ENCODE measurements at regions not wholly inside any gene's neighbourhood (a gene's known extent, or its start where the extent isn't known, plus 50 kb on each side); places are given as distances from the start of the nearest gene placed in this dataset.

DNA sequence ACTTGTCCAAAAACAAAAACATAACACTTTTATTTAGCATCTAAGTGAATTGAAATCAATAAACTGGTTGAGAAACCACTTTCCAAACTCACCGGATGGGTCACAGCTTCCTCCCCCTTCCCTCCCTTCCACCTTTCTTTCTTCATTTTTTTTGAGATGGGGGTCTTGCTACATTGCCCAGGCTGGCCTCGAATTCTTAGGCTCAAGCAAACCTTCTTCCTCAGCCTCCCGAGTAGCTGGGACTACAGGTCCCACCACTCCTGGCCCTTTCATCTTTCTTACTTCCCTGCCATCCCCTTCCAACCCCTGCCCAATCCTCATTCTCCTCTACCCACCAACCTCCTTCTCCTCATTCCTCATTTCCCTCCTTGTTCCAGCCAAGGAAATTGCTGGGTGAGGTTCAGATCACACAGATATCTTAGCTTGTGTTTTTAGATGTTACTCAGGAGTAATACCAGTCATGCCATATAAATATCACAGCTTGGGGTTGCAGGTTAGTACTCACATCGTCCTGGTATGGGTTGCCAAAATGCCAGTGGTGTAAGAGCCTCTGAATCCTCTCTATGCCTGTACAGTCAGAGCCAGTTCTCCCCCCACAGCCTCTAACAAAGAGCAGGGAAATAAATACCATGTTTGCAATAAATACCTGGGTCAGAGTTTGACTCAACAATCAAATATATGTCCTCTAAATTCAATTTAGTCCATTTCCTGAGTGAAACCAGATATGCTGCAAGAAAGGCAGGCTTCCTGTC, 132.7 kb upstream of the NDUFV2 start:
- intact Hi-C loops (cut with DNase I), result no loop called here
- DNase-seq (no peak), ATAC-seq (no peak)
- H3K27ac ChIP-seq, result no peak overlapping the region
- TF ChIP-seq, protein P1, sequence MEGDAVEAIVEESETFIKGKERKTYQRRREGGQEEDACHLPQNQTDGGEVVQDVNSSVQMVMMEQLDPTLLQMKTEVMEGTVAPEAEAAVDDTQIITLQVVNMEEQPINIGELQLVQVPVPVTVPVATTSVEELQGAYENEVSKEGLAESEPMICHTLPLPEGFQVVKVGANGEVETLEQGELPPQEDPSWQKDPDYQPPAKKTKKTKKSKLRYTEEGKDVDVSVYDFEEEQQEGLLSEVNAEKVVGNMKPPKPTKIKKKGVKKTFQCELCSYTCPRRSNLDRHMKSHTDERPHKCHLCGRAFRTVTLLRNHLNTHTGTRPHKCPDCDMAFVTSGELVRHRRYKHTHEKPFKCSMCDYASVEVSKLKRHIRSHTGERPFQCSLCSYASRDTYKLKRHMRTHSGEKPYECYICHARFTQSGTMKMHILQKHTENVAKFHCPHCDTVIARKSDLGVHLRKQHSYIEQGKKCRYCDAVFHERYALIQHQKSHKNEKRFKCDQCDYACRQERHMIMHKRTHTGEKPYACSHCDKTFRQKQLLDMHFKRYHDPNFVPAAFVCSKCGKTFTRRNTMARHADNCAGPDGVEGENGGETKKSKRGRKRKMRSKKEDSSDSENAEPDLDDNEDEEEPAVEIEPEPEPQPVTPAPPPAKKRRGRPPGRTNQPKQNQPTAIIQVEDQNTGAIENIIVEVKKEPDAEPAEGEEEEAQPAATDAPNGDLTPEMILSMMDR (IDR thresholded peaks at IDR 0.05), result no peak
- no peaks in the 10 kb centered on the region for H3K36me3 ChIP-seq
- H3K9me3 ChIP-seq, result peaks cover 0 to 5% of the 10 kb centered on the region in 2 donors
- H3K4me3 ChIP-seq, result no peak overlapping the region
- H3K4me1 ChIP-seq, result no peaks in the 10 kb centered on the region
- H3K27me3 ChIP-seq, result no peaks in the 10 kb centered on the region

DNA sequence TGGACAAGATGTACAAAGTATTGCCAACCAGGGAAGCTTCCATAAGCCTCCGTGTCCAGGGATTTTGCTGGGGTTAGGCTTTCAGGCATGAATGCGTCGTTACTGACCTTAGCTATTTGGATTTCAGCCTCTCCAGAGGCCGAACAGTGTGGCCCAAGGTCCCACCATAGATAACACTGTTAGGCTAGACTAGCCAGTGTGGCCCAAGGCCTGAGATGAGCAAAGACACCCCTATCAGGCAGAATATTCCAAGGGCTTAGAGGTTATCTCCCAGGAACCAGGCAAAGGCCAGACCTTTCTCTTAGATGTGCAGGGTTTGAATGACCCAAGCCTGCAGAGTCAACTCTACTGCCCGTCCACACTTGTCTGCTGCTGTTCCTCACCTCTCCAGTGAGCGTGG, 131.7 kb upstream of the NDUFV2 start:
- DNase-seq (no peak), ATAC-seq (no peak)
- Histone ChIP-seq H3K9me3 (peaks cover 0 to 5% of the 10 kb centered on the region in 2 donors), H3K4me1 (no peaks in the 10 kb centered on the region), H3K27ac (no peak overlapping the region), H3K4me3 (no peak overlapping the region), H3K36me3 (no peaks in the 10 kb centered on the region), H3K27me3 (no peaks in the 10 kb centered on the region)
- TF ChIP-seq, protein P1 (IDR thresholded peaks at IDR 0.05), result no peak
- intact Hi-C loops (cut with DNase I), result no loop called here

DNA sequence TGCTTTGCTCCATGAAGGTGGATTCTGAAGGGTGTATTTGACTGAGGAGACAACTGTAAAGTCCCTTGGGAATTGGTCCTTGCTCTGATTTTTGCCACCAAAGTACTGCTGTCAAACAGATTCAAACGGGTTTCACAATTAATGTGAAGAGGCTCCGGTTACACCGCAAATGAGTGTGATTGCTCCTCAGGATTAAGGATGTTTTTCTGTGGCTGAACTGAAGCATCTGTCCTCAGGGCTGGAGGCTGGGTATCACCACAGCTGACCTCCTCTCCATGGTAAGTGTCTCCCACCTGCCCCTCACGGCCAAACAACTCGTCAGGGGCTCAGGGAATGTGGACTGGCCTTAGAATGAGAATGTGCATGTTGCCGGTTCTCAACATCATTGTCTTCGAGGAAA, 130.4 kb upstream of the NDUFV2 start:
- no peaks in the 10 kb centered on the region for H3K27me3 ChIP-seq
- DNase-seq (no peak), ATAC-seq (no peak)
- no peaks in the 10 kb centered on the region for H3K4me1 ChIP-seq
- H3K9me3 ChIP-seq, result peaks cover 0 to 5% of the 10 kb centered on the region in 2 donors
- H3K4me3 ChIP-seq, result no peak overlapping the region
- TF ChIP-seq, protein P1 (IDR thresholded peaks at IDR 0.05), result no peak
- no peak overlapping the region for H3K27ac ChIP-seq
- intact Hi-C loops (cut with DNase I), result no loop called here
- H3K36me3 ChIP-seq, result no peaks in the 10 kb centered on the region

DNA sequence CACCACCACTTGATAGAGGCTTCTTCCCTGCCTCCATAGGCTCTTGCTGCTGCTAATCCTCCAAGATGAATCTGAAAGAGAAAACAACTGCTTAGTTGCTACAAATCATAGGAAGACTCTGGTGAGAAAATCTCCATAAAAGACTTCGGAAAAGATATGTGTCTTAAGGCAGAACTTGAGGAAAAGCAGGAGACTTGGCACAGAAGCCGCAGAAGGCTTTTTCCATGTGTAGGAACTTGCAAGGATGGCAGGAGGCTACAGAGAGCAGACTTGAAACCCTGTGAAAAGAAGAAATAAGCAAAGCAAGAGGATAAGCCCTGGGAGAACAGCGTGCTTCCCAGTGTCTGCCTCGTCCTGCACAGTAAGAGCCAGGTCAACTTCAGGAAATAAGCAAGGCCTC, 128.2 kb upstream of the NDUFV2 start:
- ATAC-seq (no peak), DNase-seq (no peak)
- intact Hi-C loops (cut with DNase I), result no loop called here
- TF ChIP-seq, protein P1 (IDR thresholded peaks at IDR 0.05), result no peak
- Histone ChIP-seq H3K4me3 (no peak overlapping the region), H3K27ac (no peak overlapping the region), H3K36me3 (no peaks in the 10 kb centered on the region), H3K9me3 (peaks cover 0 to 5% of the 10 kb centered on the region in 2 donors), H3K4me1 (no peaks in the 10 kb centered on the region), H3K27me3 (no peaks in the 10 kb centered on the region)

DNA sequence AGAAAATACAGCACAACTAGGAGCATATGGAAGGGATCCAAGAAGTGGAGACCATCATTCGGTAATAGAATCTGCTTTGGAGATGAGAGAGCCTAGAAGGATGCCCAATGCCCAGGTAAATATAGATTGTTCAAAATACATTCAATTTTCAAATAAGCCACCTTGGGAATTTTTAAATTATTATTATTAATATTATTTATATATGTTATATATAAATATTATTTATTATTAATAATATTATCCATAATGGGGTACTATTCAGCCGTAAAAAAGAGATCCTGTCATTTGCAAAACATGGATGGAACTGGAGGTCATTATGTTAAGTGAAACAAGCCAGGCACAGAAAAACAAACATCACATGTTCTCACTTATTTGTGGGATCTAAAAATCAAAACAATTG, 127.8 kb upstream of the NDUFV2 start:
- intact Hi-C loops (cut with DNase I), result no loop called here
- no peak for DNase-seq
- H3K27me3 ChIP-seq, result no peaks in the 10 kb centered on the region
- H3K4me1 ChIP-seq, result no peaks in the 10 kb centered on the region
- no peak overlapping the region for H3K27ac ChIP-seq
- no peak for ATAC-seq
- H3K9me3 ChIP-seq, result peaks cover 0 to 5% of the 10 kb centered on the region in 2 donors
- TF ChIP-seq, protein P1 (IDR thresholded peaks at IDR 0.05), result no peak
- H3K36me3 ChIP-seq, result no peaks in the 10 kb centered on the region
- H3K4me3 ChIP-seq, result no peak overlapping the region
